ENCODE measurements at regions not wholly inside any gene's neighbourhood (a gene's known extent, or its start where the extent isn't known, plus 50 kb on each side); places are given as distances from the start of the nearest gene placed in this dataset.

DNA sequence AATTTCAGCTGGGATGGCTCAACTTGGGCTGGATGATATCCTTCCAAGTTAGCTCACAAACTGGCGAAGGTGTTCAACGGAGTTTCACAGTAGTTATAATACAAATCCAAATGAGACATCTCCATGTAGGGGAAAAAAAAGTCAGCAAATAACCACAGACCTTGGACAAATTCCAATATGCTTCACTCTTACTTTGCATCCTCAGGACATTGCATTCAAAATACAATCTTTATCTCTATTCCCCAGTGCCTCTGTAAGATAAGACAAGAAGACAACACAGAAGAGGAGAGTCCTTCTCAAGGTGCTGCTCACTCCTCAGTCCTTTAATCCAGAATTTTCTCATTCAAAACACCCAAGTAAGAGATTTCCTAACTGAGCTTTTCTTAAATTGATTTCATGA is 1797.7 kb downstream of the MRPL39 start:
- TF ChIP-seq POLR2A (IDR thresholded peaks at IDR 0.05; ENCODE audit: low read length) (no peak), RFX5 (IDR thresholded peaks at IDR 0.05) (no peak), EHMT2 (IDR thresholded peaks at IDR 0.05; ENCODE audit: low read depth) (no peak), CHD2 (IDR thresholded peaks at IDR 0.05; ENCODE audit: low read length, partially characterized antibody) (no peak), RAD21 (conservative IDR thresholded peaks at IDR 0.05 in 1 of 2, IDR thresholded peaks at IDR 0.05 in 1 of 2) (no peak), JUN (IDR thresholded peaks at IDR 0.05) (no peak)
- TF ChIP-seq, protein P1, sequence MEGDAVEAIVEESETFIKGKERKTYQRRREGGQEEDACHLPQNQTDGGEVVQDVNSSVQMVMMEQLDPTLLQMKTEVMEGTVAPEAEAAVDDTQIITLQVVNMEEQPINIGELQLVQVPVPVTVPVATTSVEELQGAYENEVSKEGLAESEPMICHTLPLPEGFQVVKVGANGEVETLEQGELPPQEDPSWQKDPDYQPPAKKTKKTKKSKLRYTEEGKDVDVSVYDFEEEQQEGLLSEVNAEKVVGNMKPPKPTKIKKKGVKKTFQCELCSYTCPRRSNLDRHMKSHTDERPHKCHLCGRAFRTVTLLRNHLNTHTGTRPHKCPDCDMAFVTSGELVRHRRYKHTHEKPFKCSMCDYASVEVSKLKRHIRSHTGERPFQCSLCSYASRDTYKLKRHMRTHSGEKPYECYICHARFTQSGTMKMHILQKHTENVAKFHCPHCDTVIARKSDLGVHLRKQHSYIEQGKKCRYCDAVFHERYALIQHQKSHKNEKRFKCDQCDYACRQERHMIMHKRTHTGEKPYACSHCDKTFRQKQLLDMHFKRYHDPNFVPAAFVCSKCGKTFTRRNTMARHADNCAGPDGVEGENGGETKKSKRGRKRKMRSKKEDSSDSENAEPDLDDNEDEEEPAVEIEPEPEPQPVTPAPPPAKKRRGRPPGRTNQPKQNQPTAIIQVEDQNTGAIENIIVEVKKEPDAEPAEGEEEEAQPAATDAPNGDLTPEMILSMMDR (IDR thresholded peaks at IDR 0.05) = no peak
- TF ChIP-seq, protein P2, sequence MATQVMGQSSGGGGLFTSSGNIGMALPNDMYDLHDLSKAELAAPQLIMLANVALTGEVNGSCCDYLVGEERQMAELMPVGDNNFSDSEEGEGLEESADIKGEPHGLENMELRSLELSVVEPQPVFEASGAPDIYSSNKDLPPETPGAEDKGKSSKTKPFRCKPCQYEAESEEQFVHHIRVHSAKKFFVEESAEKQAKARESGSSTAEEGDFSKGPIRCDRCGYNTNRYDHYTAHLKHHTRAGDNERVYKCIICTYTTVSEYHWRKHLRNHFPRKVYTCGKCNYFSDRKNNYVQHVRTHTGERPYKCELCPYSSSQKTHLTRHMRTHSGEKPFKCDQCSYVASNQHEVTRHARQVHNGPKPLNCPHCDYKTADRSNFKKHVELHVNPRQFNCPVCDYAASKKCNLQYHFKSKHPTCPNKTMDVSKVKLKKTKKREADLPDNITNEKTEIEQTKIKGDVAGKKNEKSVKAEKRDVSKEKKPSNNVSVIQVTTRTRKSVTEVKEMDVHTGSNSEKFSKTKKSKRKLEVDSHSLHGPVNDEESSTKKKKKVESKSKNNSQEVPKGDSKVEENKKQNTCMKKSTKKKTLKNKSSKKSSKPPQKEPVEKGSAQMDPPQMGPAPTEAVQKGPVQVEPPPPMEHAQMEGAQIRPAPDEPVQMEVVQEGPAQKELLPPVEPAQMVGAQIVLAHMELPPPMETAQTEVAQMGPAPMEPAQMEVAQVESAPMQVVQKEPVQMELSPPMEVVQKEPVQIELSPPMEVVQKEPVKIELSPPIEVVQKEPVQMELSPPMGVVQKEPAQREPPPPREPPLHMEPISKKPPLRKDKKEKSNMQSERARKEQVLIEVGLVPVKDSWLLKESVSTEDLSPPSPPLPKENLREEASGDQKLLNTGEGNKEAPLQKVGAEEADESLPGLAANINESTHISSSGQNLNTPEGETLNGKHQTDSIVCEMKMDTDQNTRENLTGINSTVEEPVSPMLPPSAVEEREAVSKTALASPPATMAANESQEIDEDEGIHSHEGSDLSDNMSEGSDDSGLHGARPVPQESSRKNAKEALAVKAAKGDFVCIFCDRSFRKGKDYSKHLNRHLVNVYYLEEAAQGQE (IDR thresholded peaks at IDR 0.05) = no peak
- TF ChIP-seq, protein P3, sequence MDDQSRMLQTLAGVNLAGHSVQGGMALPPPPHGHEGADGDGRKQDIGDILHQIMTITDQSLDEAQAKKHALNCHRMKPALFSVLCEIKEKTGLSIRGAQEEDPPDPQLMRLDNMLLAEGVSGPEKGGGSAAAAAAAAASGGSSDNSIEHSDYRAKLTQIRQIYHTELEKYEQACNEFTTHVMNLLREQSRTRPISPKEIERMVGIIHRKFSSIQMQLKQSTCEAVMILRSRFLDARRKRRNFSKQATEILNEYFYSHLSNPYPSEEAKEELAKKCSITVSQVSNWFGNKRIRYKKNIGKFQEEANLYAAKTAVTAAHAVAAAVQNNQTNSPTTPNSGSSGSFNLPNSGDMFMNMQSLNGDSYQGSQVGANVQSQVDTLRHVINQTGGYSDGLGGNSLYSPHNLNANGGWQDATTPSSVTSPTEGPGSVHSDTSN (IDR thresholded peaks at IDR 0.05) = no peak

Measured in A549 (cell line).